ENCODE measurements at regions not wholly inside any gene's neighbourhood (a gene's known extent, or its start where the extent isn't known, plus 50 kb on each side); places are given as distances from the start of the nearest gene placed in this dataset.

DNA sequence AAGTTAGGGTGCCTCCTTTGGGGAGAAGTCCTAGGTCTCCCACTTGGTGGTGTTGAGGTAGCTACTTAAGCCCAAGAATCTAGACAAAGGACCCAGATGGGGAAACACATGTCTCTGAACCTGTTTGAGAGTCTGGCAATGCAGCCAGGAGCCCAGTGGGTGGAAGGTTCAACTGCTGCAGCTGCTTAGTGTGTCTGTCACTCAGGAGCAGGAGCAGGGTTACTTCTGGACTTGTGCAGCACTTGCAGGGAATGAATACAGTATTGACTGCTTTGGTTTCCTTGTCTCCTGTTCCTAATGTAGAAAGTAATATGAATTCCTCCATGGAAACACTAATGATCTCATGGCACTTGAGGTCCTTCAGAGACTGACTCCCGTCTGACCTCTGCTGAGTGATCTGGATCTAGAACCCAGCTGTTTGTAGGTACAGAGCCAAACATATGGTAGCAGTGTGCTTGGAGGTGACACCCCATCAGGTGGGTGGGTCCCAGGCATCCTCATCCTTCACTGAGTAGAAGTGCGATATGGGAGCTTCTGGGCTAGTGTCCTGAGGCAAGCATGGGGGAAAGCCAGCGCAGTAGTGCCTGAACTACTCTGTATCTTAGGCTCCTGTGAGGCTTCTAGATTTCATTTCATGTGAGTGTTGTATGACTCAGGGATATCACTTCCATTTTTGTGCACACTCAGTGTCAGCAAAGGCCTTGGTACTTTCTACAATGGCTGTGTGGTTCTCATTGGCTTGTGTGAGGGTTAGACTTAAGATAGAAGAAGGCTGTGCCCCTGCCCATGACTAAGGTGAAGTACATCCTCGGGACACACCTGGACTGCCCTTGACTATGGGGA, 85.0 kb upstream of the WDR1 start:
- no peak for TF ChIP-seq EZH2phosphoT487 (IDR thresholded peaks at IDR 0.05; ENCODE audit: low read length)
- no peak for TF ChIP-seq EZH2 (optimal IDR thresholded peaks at IDR 0.05; ENCODE audit: low read depth, low read length)
- TF ChIP-seq CTCF (IDR thresholded peaks at IDR 0.05; ENCODE audit: low read length): no peak
